ENCODE measurements at regions not wholly inside any gene's neighbourhood (a gene's known extent, or its start where the extent isn't known, plus 50 kb on each side); places are given as distances from the start of the nearest gene placed in this dataset.

- TF ChIP-seq CTCF (IDR thresholded peaks at IDR 0.05; ENCODE audit: low read length) (no peak), EZH2 (IDR thresholded peaks at IDR 0.05; ENCODE audit: borderline replicate concordance, low read length) (no peak)
Measured at GRCh38 chrX:16014171-16014570, 109.2 kb upstream of the GRPR start.
